GM18519 (cell line): ENCODE measurements at regions not wholly inside any gene's neighbourhood (a gene's known extent, or its start where the extent isn't known, plus 50 kb on each side); places are given as distances from the start of the nearest gene placed in this dataset.
"Not testable (repeated sequence)": the region's sequence is repeated elsewhere in the genome, so short reads cannot be mapped to it uniquely, and the experiment has no call there.

Experiments used
- ATAC-seq: cut with Tn5 transposase; IDR thresholded peaks from one replicate; pipeline ENCODE4 v1.9.1; 2021; ENCODE audit warnings: mild to moderate bottlenecking, moderate library complexity; ENCODE audit not compliant: unreplicated experiment, low FRiP score

DNA sequence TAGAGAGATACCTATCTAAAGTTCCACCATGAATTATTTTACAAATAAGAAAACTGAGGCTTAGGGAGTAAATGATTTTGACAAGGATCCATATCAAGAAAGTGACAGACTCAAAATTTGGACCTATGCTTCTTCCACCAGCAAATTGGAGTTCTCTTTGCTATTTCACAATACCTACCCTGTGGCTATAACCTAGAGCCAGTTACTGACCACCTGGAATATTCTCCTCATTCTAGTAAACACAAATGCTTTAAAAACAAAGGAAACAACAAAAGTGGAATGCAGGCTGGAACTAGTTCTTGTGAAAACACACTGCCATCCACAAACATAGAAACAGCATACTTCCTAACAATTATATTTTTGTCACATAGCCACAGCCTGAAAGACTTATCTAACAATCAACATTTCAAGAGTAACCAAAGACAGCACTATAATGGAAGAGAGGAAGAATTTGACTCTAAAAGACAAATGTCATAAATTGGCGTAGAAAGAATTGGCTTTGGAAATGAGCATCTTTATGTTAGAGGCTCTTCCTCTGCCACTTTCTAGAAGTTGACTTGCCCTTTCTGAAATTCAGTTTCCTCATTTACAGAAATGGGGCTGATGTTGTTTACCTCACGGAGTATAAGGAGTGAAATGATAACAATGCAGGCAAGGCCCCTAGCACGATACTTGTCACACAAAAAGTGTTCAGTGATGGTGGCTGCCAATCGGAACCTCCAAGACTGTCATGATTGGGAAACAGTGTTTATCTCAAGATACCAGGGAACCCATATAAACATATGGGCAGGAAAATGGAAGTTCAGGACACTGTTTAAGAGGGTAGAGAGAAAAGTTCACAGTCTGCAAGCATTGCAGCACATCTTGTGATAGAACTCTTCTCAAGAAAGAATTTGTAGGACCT lies 138.6 kb upstream of the LGR5 start:
- ATAC-seq: no peak

GRCh38 chr12:71299541-71300376 lies 139.8 kb upstream of the LGR5 start:
- no peak for ATAC-seq

DNA sequence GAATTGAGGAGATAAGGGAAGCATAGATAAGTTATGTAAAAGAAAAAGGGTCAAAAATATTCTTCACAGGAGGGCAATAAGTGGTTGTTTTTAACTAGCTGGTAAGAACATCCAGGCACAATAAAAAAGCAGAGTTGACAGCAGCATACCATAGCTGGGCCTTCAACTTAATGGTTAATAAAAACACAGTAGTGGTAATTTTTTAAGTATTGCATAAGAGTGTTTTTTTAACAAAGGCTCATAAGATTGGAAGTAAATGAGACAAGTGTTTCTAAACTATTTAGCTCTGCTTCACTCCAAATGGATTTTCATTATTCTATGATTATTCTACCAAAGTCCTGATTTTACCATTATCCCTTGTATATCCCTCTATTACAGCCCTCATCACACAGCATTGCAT lies 140.1 kb upstream of the TSPAN8 start:
- no peak for ATAC-seq

- ATAC-seq: no peak
Observed at GRCh38 chr12:71295953-71296352, 138.2 kb upstream of the TSPAN8 start.

GRCh38 chr12:71291746-71292145 lies 133.9 kb upstream of the TSPAN8 start:
- no peak for ATAC-seq

DNA sequence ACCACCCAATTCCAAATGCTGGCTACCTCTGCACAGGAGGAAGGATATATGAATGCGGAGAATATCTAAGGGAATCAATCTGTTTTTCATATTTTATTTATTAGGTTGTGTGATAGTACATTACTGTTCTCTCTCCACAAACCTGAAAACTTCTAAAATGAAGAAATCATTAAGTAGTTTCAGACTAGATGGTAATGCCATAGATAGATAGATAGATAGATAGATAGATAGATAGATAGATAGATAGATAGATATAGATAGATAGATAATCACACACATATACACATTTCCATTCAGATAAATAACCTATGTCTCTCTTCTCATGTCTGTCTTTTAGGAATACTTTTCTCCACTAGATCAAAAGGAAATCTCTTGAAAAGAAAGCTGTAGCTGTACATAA lies 126.1 kb upstream of the TSPAN8 start:
- no peak for ATAC-seq

DNA sequence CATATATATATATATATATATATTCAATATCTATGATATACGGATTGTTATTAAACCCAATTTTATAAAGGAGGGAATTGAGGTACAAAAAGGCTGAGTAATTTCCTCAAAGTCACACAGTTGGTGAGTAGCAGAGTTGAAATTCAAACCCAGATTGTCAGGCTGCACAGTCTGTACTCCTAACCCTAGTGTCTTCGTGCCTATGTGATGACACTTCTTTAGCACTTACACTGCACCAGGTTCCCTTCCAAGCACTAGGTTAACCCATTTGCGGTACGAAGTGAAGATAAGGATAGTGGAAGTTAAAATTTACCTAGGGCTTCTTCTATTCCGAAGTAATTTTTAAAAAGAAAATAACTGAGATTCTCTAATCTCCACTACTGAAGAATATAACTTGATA lies 125.1 kb upstream of the TSPAN8 start:
- no peak for ATAC-seq

DNA sequence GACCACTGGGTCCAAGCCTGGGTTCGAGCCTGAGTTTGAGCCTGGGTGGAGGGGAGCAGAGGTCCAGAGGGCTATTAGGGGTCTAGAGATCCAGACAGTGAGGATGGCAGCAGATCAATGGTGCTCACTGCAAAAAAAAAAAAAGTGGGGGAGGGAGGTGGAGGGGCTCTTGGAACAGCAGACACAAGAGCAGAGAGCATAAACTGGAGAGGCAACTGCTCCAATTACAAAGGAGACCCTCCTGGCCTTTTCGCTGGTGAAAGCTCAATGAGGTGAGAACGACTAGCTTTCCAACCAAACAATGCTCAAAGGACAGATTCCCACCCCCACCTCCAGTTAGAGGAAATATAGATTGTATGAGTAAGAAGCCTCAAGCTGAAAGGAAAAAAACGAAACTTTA lies 124.2 kb upstream of the TSPAN8 start:
- ATAC-seq: no peak

DNA sequence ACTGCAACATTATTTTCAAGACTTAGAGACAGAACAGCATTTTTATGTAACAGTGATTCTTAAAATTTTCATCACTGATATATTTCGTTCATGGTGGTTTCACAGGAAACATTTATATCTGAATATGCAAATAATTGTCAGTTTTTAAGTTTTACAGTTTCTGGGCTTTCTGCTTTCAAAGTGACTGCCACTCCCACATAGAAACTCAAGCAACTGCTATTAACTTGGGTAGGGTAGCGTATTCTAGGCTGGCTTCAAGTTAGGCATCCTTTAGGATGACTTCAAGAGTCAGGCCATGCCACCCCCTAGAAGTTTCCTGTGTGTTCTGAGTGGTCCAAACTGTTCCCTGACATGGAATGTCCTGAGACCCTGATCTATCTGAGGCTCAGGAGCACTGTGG lies 123.6 kb upstream of the TSPAN8 start:
- no peak for ATAC-seq

DNA sequence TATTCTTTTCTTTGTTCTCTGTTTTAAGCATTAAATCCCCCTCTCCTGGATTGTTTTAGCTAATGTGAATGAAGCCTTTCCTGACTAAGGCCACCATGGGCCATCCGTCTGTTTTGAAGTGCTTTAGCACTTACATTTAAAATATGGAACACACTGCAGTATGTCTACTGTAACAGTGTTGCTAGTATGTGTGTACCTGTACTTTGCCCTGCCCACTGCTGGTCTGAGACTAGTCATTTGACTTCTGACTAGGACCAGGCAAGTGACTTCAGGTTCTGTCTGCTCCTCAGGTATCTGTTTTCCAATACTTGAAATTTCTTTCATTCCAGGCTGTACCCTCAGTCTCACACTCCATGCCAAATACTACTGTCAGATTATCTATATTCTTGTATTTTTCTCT lies 120.1 kb upstream of the TSPAN8 start:
- ATAC-seq: no peak

GRCh38 chr12:71276541-71276940 lies 118.7 kb upstream of the TSPAN8 start:
- no peak for ATAC-seq

- ATAC-seq: not testable (repeated sequence)
Observed at GRCh38 chr12:71270794-71271193, 113.0 kb upstream of the TSPAN8 start.

DNA sequence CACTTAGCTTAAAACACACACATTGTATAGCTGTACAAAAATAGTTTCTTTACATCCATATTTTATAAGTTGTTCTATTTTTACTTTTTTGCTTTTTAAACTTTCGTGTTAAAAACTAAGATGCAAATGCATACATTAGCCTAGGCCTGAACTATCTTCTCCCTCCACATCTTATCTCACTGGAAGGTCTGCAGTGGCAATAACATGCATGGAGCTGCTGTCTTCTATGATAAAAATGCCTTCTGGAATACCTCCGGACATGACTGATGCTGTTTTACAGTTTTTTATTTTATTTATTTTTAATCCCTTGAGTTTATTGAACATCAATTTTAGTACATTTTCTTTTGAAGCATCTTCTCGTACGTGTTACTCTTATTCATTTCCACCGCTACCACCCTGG lies 112.3 kb upstream of the TSPAN8 start:
- ATAC-seq: no peak

GRCh38 chr12:71269281-71269598 lies 111.4 kb upstream of the TSPAN8 start:
- ATAC-seq: no peak

DNA sequence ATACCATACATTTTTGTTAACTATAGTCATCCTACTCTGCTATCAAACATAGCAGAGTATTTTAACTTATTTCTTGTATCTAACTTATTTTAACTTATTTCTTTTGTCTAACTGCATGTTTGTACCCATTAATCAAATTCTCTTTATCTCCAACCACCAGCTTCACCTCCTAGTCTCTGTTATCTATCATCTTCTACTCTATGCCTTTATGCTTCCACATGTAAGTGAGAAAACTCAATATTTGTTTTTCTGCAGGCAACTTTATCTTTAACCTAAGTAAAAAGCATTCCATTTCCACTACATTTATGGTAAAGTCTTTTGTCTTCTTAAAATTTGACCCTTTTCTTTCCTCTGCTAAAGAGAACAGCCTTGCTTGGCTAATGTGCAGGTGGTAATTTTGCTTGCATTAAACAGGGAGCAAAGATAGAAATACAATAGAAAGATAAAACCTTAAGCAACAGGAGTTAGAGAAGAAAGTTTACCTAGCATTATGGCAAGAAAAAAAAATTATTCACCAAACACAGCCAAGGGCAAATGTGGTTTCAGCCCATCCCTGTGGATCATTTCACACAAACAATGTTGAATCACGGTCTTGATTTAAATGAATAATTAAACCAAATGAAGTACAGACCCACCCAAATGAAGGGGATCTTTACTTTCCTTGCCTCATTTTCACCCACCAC lies 110.9 kb upstream of the TSPAN8 start:
- ATAC-seq: no peak

DNA sequence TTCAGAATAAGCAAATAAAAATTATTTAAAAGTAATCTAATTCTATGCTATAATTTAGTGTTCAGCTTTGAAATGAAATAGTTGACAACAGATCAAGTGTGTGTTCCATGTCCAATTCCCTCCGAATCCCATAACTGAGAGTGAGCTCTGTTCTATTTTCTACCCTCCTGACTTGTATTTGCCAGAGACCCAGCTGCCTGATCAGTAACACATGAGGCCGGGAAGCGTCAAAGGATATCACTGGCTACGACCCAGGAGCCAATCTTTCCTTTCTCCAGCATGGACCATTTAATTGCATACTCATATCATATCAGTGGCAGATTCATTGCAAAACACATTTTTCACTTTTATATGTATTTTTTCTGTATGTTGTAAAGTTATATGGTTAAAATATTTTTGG lies 108.8 kb upstream of the TSPAN8 start:
- ATAC-seq: no peak

- ATAC-seq: not testable (repeated sequence)
Observed at GRCh38 chr12:71265731-71266130, 107.9 kb upstream of the TSPAN8 start.

- ATAC-seq: no peak
Observed at GRCh38 chr12:71262466-71262865, 104.7 kb upstream of the TSPAN8 start.

GRCh38 chr12:71252473-71252872 lies 94.7 kb upstream of the TSPAN8 start:
- ATAC-seq: no peak

DNA sequence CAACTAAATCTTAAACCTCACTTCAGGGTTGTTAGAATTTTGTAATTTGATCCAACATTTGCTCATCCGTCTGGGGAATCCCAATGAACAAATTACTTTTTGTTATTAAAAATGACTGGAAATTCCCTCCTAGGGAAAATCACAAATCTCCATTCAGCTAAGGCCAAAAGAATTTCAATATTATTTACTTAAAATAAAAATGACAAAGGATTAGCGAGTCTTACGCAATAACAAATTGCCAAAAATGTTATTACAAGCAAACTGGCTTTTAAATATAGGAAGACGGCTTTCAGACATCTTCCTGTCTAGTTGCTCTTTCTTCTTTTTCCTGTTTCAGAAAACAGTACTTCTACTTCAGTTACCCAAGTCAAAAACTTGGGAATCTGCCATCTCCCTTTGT lies 92.4 kb upstream of the TSPAN8 start:
- ATAC-seq: no peak

GRCh38 chr12:71243370-71243769 lies 85.6 kb upstream of the TSPAN8 start:
- no peak for ATAC-seq
